Left ventricle myocardium superior (tissue), 1 donor: ENCODE measurements at regions not wholly inside any gene's neighbourhood (a gene's known extent, or its start where the extent isn't known, plus 50 kb on each side); places are given as distances from the start of the nearest gene placed in this dataset.

ENCODE experiments used
- ATAC-seq: fragments of 200-7000 bp; cut with Tn5 transposase; one replicate; pipeline ENCODE4 v1.9.1; 2020; ENCODE audit warnings: mild to moderate bottlenecking, moderate library complexity
- DNase-seq: peaks from one replicate; pipeline ENCODE4 v3.0.0-alpha.2; 2020
- intact Hi-C: fragments of 100-400 bp; cut with micrococcal nuclease; formaldehyde crosslinking; loops from one replicate; pipeline ENCODE4 v1.11.0; 2022
- donor health status: DM: no; HTN: yes; CAD: no; lungs with severe emphysema.

DNA sequence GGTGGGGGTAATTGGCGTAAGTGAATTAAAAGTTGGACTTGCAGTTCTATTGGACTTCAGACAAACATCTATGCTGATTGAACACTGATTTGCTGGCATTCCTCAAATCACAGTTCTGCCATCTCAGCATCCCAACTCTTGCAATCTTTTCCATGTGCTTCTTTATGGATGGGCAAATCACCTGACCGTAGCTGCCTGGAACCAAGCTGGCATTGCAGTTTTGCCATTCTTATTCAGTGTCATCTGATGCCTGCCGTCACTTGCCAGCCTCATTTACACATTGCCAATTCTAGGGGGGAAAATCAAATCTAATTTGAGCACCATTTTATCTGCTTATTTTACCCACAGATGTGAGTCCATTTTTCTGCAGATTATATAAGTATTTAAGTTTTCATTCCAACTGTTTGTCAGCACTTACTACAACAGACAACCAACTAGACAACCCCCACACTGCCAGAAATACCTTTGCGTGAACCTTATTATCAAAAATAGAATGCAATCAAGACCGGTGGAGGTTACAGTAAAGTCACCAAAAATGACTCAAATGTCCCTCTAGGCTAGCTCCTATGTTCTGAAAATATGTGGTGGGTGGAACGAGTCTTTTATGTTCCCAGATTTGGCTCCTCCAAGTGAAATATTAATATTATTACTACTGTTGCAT, 172.3 kb upstream of the CTBP2 start:
- DNase-seq (no peak), ATAC-seq (peak; percentile 59)
- intact Hi-C loops, result no loop called here

- DNase-seq (no peak), ATAC-seq (no peak)
- intact Hi-C loops, result no loop called here
Observed at GRCh38 chr10:125331056-125331455, 170.7 kb upstream of the CTBP2 start.

DNA sequence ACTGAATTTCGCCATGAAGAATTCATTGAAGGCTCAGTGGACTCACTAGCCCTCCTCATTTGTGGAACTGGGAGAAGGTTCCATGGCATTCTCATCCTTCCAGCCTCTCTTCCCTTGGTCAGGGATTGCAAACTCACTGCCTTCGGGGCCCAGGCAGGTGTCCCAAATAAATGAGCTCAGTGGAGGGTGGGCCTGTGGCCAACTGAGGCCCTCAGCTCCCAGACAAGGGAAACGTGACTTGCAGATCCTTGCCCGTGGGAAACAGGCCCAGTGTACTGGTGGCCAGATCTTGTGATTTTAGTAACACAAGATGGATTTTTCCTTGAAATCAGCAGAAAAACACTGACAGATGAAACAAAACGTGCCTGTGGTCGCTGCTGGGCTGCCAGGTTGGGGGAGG, 168.7 kb upstream of the CTBP2 start:
- DNase-seq (no peak), ATAC-seq (no peak)
- intact Hi-C loops, result no loop called here

GRCh38 chr10:125325326-125325725, 165.0 kb upstream of the CTBP2 start:
- intact Hi-C loops, result no loop called here
- DNase-seq (no peak), ATAC-seq (no peak)

DNA sequence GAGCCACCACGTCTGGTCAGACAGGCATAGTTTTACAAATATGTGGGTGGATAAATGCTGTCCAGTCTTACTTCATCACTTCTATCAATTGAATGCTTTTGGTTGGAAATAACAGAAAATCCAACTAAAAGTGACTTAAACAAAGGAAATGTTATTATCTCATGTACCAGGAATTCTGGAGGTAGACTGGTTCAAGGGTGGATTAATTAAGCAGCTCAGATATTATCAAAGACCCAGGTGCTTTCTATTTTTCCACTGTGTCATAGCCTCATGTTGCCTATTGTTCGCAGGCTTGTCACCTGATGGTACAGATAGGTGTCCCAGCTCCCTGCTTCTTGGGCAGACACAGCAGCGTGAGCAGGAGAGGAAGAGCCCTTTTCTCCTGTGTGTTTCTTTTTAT, 156.1 kb upstream of the CTBP2 start:
- intact Hi-C loops, result no loop called here
- DNase-seq, result no peak
- no peak for ATAC-seq

GRCh38 chr10:125300937-125301336, 140.6 kb upstream of the CTBP2 start:
- ATAC-seq (no peak), DNase-seq (no peak)
- intact Hi-C loops, result no loop called here

DNA sequence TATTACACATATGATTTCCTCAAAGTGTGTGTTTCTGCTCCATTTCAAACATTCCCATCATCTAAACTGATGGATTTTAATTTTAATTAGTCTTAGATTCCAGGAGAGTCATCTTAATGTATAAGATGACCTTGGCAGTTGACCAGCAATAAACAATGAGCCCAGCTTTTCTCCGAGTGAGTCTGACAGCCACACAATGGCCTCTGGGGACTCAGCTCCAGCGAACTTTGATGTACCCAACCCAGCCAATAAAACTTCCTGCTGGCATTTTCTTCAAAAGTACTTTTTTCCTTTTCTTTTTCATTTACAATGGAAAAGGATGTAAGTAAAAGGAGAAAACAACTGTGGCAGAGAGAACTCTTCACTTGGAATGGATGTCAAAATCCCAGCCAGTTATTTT, 139.1 kb upstream of the CTBP2 start:
- DNase-seq, result no peak
- no peak for ATAC-seq
- intact Hi-C loops, result no loop called here

GRCh38 chr10:125296598-125296997, 136.2 kb upstream of the CTBP2 start:
- intact Hi-C loops, result no loop called here
- ATAC-seq (no peak), DNase-seq (no peak)

DNA sequence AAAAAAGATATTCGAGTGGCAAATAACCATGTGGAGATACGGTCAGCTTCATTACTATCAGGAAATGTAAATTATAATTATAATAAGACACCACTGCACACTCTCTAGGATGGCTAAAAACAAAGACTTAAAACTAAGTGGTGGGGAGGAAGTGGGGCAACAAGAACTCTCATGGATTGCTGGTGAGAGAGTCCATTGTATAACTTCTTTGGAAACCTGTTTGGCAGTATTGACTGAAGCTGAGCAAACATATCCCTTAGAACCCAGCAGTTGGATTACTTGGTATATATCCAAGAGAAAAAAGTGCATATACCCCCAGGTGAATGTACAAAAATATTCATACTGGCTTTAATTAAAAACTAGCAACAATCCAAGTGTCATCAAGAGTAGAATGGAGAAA, 133.7 kb upstream of the CTBP2 start:
- DNase-seq (no peak), ATAC-seq (no peak)
- intact Hi-C loops, result no loop called here

GRCh38 chr10:125291836-125292235, 131.5 kb upstream of the CTBP2 start:
- intact Hi-C loops, result no loop called here
- DNase-seq (no peak), ATAC-seq (no peak)

GRCh38 chr10:125289461-125289860, 129.1 kb upstream of the CTBP2 start:
- intact Hi-C loops, result no loop called here
- DNase-seq (no peak), ATAC-seq (no peak)

DNA sequence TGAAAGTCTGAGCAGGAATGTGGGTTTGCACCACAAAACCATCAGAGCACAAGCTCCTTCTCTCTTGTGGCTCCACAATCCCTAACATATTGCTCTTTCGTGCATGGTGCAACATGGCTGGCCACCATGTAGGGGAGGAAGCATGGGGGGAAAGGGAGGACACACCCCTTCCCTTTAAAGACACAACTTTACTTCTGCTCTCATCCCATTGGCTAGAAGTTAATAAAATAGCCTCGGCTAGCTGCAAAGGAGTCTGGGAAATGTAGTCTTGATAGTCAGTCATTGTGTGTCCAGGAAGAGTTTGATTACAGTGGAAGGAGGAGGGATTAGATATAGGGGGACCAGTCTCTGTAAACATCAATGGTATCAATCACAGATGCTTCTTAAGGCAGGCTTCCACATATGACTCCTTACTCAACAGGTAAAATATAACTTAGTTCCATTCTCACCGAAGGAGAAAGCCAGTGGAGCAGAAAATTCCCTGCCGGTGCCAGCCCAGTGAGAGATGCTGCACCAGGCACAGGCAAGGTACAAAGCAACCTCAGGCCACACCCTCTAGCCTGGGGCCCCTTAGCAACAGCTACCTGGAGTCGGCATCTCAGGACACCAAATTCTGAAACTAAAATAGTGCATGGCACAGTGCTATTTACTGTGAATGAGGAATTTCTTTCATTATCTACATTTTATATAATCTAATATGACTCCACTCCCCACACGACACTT, 124.7 kb upstream of the CTBP2 start:
- intact Hi-C loops, result no loop called here
- ATAC-seq (no peak), DNase-seq (no peak)

DNA sequence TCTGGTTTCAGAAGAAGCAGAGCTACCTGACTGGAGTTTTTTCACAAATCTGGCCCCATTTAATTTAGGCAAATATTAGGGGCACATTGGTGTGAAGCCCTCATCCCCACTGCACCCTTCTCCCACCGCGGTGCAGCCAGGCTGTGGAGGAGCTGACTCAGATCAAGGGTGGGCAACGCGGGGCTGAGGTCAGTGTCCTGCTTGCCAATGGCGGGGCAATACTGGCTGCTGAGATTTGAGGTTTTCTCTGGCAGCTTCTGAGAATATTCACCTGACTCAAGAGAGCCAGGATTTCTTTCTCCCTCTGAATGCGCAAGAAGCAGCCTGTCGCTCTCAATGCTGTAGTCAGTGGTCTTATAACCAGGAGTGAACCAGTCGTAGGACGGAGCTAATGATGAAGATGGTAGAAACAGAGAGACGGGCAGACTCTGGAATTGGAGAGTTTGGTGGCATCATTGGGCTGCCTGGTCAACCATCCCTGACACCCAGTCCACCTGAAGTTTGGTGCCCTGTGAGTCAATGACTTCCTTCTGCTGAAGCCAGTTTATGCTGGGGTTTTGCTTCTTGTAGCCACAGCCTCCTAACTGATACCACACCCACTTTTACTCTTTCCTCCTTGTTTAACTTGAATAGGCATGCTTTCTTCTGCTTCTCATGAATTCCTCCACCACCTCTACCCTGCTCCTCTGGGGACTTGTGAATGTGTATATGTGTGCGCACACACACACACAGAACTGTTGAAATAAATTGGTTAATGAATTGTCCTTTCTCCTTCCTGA, 123.7 kb upstream of the CTBP2 start:
- DNase-seq (no peak), ATAC-seq (no peak)
- intact Hi-C loops, result no loop called here

GRCh38 chr10:125283191-125283835, 123.0 kb upstream of the CTBP2 start:
- DNase-seq (no peak), ATAC-seq (no peak)
- intact Hi-C loops, result no loop called here

GRCh38 chr10:125281091-125281490, 120.7 kb upstream of the CTBP2 start:
- intact Hi-C loops, result no loop called here
- DNase-seq, result no peak
- ATAC-seq, result no peak

- DNase-seq (no peak), ATAC-seq (no peak)
- intact Hi-C loops, result no loop called here
Observed at GRCh38 chr10:125276133-125276532, 115.8 kb upstream of the CTBP2 start.

DNA sequence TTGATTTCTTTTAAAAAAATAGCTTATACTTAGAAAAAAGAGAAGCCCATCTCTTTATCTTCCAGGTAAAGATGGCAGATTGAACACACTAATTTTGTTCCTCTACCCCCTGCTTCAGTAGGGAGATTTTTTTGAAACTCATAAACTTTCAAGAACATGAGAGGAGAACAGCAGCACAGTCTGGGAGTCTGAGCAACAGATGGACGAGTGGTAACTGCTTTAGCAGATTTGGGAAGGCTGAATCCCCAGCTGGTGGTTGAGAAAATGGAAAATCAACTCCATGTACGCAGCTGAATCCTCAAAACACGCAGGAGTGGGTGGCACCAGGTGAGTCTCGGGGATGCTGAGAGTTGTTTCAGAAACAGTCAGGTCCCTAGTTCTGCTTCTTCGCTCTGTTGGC, 114.6 kb upstream of the CTBP2 start:
- DNase-seq (no peak), ATAC-seq (no peak)
- intact Hi-C loops, result no loop called here

DNA sequence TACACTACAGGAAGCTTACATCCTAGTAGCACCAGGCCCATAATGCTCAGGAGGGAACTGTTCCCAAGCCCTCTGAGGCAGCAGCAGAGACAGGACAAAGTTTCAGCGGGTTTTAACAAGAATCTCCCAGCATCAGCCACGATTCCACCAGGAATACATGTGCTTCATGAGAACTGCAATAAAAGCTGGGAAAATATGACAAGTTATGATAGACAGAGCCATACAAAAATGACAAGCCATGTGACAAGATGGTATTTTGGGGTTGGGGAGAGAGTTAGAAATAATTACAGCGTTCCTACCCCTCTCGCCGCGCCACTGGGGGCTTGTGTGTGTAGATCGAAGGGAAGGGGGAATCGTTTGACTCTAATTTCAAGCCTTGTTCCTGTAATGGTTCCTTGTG, 112.7 kb upstream of the CTBP2 start:
- ATAC-seq, result no peak
- intact Hi-C loops, result no loop called here
- DNase-seq, result no peak

DNA sequence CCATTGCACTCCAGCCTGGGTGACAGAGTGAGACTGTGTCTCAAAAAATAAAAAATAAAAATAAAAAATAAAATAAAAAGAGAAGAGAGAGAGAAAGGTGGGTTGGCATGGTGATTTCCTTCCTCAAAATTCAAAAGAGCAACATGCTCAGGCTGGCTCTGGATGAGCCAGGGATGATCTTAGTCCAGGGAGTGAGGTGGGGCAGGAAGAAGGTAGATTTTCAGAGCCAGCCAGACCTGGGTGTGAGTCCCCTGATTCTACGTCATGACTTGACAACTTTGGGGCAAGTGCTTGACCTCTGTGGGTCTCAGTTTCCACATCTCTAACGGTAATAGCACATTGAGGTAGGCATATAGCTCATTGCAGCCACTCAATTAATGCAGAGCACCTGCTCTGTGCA, 109.4 kb upstream of the CTBP2 start:
- intact Hi-C loops, result no loop called here
- no peak for ATAC-seq
- no peak for DNase-seq

- ATAC-seq, result no peak
- intact Hi-C loops, result no loop called here
- no peak for DNase-seq
Observed at GRCh38 chr10:125266966-125267365, 106.6 kb upstream of the CTBP2 start.
